ENCODE measurements at regions not wholly inside any gene's neighbourhood (a gene's known extent, or its start where the extent isn't known, plus 50 kb on each side); places are given as distances from the start of the nearest gene placed in this dataset.

DNA sequence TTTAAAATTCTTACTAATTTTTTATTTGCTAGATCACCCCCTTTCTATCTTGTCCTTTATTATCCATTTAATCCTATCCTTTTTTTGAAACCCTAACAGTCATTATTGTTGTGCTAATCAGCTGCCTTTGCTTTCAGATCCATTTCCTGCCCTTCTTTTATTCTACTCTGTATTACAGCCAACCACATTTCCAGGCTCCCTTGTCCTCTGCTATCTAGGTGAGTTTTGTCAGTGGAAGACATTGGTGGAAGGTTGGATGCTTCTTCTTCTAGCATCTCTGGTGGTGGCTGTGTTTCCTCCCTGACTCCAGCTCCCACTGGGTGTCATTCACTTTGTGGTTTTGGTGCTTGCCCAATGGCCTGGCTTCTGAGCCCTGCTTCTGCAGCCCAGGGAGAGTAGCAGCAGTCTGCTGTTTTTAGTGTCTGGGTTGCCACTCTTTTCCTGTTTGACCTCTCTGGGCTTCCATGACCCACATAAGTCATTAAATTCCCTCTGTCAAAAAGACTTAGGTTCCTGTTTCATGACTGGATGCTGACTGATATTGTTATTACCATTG, 225.2 kb upstream of the PGRMC2 start:
- no peak for DNase-seq (ENCODE audit: low read depth in 2 of 3, low spot score in 2 of 3)

DNA sequence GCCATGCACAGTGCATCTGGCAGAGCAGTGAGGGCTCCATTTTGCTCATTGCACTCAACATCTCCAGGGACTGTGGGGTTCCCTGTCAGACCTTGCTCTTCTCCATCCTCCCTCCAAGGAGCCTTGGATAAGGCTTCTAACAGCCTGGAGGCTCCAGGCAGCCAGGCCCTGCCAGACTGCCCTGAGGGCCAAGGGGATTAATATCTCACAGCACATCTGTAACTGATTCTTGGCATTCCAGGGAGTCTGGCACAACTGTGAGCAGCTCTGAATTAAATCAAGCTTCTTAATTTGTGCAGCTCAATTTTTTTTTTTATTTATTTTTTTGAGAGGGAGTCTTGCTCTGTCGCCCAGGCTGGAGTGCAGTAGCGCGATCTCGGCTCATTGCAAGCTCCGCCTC, 224.5 kb upstream of the PGRMC2 start:
- DNase-seq (ENCODE audit: low read depth in 2 of 3, low spot score in 2 of 3), result no peak

DNA sequence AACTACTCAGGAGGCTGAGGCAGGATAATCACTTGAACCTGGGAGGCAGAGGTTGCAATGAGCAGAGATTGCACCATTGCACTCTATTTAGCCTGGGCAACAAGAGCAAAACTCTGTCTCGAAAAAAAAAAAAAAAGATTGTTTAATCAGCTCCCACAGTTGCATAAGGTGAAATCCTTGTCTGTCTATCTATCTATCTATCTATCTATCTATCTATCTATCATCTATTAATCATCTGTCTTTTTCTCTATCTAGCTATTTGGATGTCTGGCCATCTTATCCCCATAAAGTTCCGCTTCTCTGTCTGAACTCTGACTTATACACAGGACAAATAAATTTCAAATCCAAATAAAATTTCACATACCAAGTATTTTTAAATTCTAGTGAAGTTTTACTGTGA, 223.2 kb upstream of the PGRMC2 start:
- DNase-seq (ENCODE audit: low read depth in 2 of 3, low spot score in 2 of 3), result no peak

DNA sequence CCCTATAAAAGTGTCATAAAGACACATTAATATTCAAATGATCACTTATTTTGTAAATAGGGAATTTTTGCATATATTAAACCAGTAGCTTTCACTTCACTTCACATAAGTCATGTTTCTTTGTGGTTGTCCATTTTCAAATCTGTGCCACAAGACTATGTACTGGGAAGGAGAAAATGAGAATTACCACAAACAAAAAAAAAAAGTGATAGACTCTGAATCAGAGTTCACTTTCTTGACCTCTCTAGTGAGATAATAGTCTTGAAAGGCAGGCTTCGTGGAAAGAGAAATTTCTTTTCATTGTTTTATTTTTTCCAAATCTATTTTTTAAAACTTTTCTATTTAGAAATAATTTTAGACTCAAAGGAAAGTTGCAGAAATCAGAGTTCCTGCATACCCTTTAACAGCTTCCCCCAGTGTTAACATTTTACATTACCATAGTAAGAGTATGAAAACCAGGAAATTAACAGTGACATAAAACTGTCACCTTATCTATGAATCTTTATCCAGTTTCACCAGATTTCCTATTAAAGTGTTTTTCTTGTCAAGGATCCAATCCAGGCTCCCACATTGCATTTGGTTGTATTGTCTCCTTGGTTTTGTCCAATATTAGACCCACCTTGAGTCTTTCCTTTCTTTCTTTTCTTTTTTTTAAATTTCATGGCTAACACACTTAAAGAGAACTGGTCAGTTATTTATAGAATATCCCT, 215.4 kb upstream of the PGRMC2 start:
- DNase-seq (ENCODE audit: low read depth in 2 of 3, low spot score in 2 of 3), result no peak

GRCh38 chr4:128501239-128501638, 213.6 kb upstream of the PGRMC2 start:
- no peak for DNase-seq (ENCODE audit: low read depth in 2 of 3, low spot score in 2 of 3)

DNA sequence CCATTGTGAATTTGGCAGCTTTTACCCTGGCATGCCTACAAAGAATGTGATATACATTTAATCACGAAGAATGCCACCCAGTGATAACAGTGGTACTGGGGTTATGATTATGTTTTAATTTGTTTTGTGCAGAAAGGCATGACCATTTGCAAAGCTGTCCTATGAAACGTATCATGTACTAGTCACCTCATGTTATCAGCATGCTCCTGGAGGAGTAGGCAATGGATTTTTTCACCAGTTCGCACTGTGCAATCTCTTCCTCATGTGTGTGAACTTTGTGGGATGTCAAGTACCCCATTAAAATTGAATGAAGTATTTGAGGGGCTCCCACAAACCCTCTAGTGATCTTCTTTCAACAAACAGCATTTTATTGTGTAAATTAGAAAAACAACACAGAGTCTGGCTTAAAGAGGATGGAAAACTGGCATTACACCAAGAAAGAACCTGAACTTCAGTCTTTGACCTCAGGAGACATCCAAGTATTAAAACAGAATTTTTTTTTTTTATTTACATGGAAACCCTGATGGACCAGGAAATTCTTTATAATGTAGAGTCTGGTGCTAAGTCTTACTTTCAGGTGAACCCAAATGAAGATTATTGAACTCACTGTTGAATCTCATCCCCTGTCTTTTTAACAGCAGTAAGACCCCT, 200.6 kb upstream of the PGRMC2 start:
- DNase-seq (ENCODE audit: low read depth in 2 of 3, low spot score in 2 of 3), result no peak

GRCh38 chr4:128484896-128485295, 197.3 kb upstream of the PGRMC2 start:
- DNase-seq (ENCODE audit: low read depth in 2 of 3, low spot score in 2 of 3), result no peak

- peak in 1 of 3 donors; percentile 45 for DNase-seq (ENCODE audit: low read depth in 2 of 3, low spot score in 2 of 3)
Measured at GRCh38 chr4:128483816-128484215, 196.2 kb upstream of the PGRMC2 start.

- DNase-seq (ENCODE audit: low read depth in 2 of 3, low spot score in 2 of 3), result no peak
Measured at GRCh38 chr4:128483041-128483440, 195.4 kb upstream of the PGRMC2 start.

GRCh38 chr4:128481752-128482480, 194.3 kb upstream of the PGRMC2 start:
- DNase-seq (ENCODE audit: low read depth in 2 of 3, low spot score in 2 of 3), result no peak

- DNase-seq (ENCODE audit: low read depth in 2 of 3, low spot score in 2 of 3), result no peak
Measured at GRCh38 chr4:128480945-128481344, 193.3 kb upstream of the PGRMC2 start.

DNA sequence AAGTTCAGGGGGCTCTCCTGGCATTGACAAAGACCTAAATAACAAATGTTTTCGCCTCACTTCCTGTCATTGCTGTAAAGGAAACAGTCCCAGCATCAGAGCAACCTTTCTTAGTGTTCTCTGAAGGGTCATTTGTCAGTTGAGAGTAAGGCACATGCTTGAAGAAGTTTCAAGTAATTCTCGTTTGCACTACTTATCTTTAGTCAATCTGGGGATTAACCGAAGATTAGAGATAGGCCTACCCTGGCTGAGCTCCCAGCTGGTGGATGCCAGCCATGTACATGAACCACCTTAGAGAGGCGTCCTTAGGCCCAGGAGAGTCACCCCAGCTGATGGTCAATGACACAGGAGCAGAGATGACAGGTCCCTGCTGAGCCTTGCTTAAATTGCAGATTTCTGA, 189.9 kb upstream of the PGRMC2 start:
- DNase-seq (ENCODE audit: low read depth in 2 of 3, low spot score in 2 of 3), result no peak

GRCh38 chr4:128475597-128475996, 188.0 kb upstream of the PGRMC2 start:
- DNase-seq (ENCODE audit: low read depth in 2 of 3, low spot score in 2 of 3), result no peak

DNA sequence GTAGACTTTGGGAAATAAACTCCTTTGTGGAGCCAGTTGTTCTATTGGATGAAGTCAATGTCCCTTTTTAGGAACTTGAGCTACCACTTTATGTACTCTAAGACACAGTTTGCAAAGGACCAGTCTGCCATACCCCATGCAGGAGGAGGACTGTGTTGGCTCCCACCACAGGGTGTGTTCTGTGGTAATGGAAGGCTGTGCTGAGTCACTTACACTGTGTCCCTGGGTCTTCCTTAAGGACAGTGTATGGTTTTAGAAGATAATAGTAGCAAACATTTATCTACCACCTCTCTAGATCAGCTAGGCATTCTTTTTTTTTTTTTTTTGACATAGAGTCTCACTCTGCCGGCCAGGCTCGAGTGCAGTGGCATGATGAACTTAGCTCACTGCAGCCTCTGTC, 184.0 kb upstream of the PGRMC2 start:
- peak in 1 of 3 donors; percentile 6 for DNase-seq (ENCODE audit: low read depth in 2 of 3, low spot score in 2 of 3)

DNA sequence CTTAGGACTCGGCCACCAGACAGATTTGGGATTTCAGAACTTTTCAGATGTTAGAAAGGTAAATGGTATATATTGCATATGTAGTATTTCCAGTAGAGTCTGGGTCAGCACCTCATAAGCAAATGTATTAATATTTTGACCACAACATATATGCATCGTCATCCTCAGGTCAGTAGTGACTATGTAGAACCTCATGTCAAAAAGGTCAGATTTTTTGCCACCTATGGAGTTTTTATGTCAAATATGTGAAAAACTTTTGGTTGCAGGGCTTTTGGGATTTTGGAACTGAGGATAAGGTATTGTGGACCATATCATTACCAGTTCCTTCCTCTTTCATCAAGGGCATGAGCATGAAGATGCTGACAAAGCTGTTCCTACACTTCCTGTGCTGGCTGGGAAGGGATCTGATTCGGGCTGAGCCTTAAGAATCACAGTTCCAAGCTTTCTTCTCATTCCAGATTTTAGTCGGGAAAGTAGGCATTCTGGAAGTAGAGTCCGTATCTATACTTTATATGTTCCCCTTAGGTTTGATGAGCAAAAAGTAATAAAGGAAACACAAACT, 183.0 kb upstream of the PGRMC2 start:
- no peak for DNase-seq (ENCODE audit: low read depth in 2 of 3, low spot score in 2 of 3)

DNA sequence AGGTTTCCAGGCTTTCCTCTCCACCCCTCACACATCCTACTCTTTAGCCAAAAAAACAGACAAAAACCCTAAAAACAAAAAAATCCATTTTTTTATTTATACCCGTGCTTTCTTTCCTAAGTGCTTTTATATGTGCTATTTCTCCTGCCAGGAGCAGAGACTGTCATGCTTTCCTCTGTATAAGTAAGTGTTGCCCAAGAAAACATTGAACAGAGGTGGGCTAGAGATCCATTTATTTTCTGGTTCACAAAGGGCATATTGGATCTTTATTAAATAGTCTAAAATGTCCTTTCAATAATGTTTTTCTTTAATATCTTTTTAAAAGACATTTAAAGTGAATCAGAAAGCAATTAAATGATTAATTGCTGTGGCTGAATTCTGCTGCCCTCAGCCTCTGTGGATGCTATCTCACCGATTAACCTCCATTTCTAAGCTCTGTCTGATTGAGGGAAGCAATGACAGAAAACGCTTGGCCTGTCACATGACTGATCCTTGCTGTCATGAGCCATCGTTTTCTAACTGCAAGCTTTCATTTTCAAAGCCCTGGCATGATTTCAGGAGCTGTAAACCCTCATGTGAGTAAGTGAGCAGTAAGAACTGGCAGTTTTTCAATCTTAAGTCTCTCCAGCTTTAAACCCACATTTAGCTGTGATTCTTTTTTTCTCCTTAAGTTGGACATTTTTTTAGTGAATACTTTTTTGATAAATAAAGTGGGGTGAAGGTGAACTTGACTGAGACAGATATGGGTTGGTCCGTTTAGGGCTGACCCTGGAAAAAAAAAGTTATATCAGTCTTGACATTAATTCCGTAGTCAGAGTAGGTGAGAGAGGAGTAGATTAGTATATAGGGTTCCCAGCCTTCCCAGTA, 180.7 kb upstream of the PGRMC2 start:
- peak in 2 of 3 donors; percentile 44 to 67 for DNase-seq (ENCODE audit: low read depth in 2 of 3, low spot score in 2 of 3)

GRCh38 chr4:128465523-128465922, 177.9 kb upstream of the PGRMC2 start:
- no peak for DNase-seq (ENCODE audit: low read depth in 2 of 3, low spot score in 2 of 3)

DNA sequence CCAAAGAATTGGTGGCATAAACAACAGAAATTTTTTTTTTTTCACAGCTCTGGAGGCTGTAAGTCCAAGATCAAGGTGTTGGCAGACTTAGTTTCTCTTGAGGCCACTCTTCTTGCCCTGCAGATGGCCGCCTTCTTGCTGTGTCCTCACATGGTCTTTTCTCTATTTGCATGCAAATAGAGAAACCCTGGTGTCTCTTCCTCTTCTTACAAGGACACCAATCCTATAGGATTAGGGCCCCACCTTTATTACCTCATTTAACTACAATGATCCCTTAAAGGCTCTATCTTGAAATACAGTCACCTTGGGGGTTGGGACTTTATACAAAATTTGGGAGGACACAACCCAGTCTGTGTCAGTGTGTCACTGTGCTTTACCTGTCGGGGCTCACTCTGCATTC, 175.4 kb upstream of the PGRMC2 start:
- no peak for DNase-seq (ENCODE audit: low read depth in 2 of 3, low spot score in 2 of 3)

DNA sequence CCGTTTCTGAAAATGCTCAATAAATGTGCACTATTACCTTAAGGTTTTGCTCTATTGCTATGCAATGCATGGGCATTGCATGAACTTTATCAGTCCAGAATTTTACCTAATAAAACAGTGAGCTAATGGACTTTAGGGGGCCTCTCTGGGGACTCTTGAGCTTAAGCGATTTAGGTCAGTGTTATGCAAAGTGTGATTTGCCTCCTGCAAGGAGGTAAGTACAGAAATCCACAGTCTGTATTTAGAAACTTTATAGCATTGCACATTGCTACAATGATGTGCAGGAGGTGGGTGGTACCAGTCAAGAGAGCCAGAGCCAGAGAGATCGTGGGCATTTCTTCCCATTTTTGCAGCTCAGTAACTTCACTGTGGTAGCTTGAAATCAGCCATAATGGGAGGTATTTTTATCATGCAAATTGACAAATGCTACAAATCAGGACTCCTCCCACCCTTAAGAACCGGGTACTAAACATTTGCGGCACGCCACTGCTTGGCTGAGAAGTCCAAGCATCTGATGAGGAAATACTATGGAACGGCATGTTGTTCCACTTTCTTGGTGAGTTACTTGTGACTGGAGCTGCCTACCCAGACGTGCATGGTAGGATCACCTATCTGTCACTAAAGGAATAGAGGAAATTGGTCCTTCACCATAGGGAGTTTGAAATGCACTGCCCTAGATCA, 174.6 kb upstream of the PGRMC2 start:
- DNase-seq (ENCODE audit: low read depth in 2 of 3, low spot score in 2 of 3), result no peak
